ES-I3 (cell line): ENCODE measurements at regions not wholly inside any gene's neighbourhood (a gene's known extent, or its start where the extent isn't known, plus 50 kb on each side); places are given as distances from the start of the nearest gene placed in this dataset.
"Not testable (repeated sequence)": the region's sequence is repeated elsewhere in the genome, so short reads cannot be mapped to it uniquely, and the experiment has no call there.

ENCODE experiments used
- H3K36me3 ChIP-seq: 2 replicates; pipeline ENCODE4 v1.6.1; 2013; ENCODE audit warnings: mild to moderate bottlenecking, low read length, control low read depth, moderate library complexity; ENCODE audit not compliant: insufficient read depth
- H3K4me1 ChIP-seq: 2 replicates; pipeline ENCODE4 v1.6.1; 2013; ENCODE audit warnings: mild to moderate bottlenecking, control low read depth, low read length; ENCODE audit not compliant: insufficient read depth
- H3K9ac ChIP-seq: 2 replicates; pipeline ENCODE4 v1.6.1; 2013; ENCODE audit warnings: low read depth, mild to moderate bottlenecking, low read length, moderate library complexity
- H3K9me3 ChIP-seq: 2 replicates; pipeline ENCODE4 v1.6.1; 2013; ENCODE audit warnings: mild to moderate bottlenecking, low read length, moderate library complexity; ENCODE audit not compliant: control insufficient read depth, insufficient read depth

DNA sequence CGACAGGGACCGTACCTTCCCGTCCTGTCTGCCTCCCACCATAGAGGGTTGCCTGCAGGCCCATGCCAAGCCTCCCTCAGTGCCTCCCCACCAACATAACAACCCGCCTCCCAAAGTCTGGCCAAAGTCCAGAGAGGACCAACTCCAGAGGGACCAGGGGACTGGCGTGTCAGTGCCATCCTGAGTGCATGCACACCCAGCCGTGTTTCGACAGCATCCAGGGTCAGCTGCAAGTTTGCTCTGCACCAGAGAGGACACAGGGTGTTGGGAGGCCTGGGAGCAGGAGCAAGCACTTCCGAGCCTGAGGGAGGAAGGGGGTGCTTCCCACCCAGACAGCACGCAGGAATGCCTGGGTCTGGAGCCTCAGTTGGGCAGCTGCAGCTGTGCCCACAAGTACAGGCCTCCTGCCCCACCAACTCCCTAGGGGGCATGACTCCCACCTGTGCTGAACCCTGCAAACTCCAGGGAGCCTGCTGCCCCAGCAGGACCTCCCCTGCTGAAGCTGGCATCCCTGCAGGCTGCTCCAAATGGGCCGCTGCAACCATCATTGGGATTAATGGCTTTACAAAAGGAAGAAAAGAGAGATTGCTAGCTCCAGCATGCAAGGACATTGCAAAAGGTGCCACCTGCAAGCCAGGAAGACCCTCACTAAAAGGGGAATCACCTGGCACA is 618.1 kb upstream of the FSHR start:
- Histone ChIP-seq H3K9me3 (no peaks in the 10 kb centered on the region), H3K4me1 (no peaks in the 10 kb centered on the region), H3K9ac (no peak overlapping the region), H3K36me3 (no peaks in the 10 kb centered on the region)

GRCh38 chr2:49770919-49771318 is 616.6 kb upstream of the FSHR start:
- Histone ChIP-seq H3K4me1 (no peaks in the 10 kb centered on the region), H3K9ac (no peak overlapping the region), H3K9me3 (no peaks in the 10 kb centered on the region), H3K36me3 (no peaks in the 10 kb centered on the region)

GRCh38 chr2:49767316-49767715 is 613.0 kb upstream of the FSHR start:
- H3K9me3 ChIP-seq = no peaks in the 10 kb centered on the region

GRCh38 chr2:49755777-49756176 is 601.5 kb upstream of the FSHR start:
- Histone ChIP-seq H3K36me3 (no peaks in the 10 kb centered on the region), H3K4me1 (no peaks in the 10 kb centered on the region; the same call in 1 of the 2 replicates), H3K9me3 (no peaks in the 10 kb centered on the region), H3K9ac (no peak overlapping the region)

More at GRCh38 chr2:49767316-49767715, 613.0 kb upstream of the FSHR start:
- Histone ChIP-seq H3K36me3 (no peaks in the 10 kb centered on the region), H3K4me1 (no peaks in the 10 kb centered on the region), H3K9ac (no peak overlapping the region)

DNA sequence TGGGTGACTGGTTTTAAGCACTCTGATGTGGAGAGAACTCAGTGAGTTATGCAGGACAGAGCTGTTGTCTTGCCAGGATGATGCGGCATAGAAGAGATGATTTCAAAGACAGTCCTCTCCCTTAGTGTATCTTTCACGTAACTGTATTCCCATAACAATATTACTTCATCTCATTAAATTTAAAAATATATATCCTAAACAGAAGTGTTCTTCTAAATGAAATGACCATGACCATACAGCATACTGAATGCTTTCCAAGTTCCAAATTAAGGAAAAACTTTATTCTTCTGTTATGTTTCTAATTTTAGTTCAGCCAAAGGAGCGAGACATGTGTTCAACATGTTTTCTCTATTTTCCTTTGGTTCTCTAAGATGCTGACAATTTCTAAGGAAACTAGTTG is 600.1 kb upstream of the FSHR start:
- H3K9ac ChIP-seq = no peak overlapping the region
- no peaks in the 10 kb centered on the region for H3K9me3 ChIP-seq
- H3K4me1 ChIP-seq = no peaks in the 10 kb centered on the region; the same call in 1 of the 2 replicates
- no peaks in the 10 kb centered on the region for H3K36me3 ChIP-seq

DNA sequence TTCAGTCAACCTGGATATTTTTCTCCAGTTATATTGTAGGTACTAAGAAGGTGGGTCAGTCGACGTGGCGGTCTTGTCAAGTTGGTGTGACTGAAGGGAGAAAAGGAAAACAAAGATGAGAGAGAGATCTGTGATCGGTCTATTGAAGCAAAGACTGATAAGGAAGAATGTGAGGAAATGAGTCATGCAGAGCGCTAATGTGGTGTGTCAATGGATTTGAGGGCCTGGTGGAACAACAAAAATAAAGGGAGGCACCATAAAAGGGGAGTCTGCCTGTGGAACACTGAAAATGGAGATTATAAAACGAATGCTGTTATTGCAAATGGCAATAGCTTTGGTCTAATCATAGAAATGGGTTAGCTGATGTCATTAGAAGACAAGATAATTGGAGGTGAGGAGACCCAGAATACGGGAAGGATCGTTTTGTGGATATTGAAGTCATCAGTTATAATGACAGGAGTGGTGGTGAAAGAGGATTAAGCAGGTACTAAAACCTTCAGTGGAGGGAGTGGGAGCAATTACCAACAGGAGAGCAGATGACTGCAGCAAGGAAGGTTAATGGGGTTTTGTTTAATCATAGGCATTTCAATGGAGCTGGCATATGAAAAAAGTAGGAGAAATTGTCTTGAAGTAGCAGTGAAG is 599.1 kb upstream of the FSHR start:
- no peaks in the 10 kb centered on the region; the same call in 1 of the 2 replicates for H3K4me1 ChIP-seq
- H3K9me3 ChIP-seq = no peaks in the 10 kb centered on the region
- no peaks in the 10 kb centered on the region for H3K36me3 ChIP-seq
- no peak overlapping the region for H3K9ac ChIP-seq

DNA sequence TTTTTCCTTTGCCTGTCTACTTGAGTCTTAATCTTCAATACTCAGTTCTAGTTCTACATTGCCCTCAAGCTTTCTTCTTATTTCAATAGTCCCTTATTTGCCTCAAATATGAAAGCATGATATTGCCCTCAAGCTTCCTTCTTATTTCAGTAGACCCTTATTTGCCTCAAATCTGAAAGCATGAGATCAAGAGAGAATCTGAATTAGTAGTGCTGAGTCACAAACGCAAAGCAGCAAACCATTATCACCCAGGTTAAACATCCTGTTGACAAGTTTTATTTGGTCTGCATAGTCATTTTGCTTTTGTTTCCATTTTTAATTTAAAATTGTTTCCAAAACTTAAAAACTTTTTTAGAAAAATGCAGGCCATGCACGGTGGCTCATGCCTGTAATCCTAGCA is 583.3 kb upstream of the FSHR start:
- Histone ChIP-seq H3K9ac (no peak overlapping the region), H3K4me1 (no peaks in the 10 kb centered on the region), H3K9me3 (0 out of 2 replicates have a peak, but pooled peaks cover 4% of the 10 kb centered on the region), H3K36me3 (no peaks in the 10 kb centered on the region)

DNA sequence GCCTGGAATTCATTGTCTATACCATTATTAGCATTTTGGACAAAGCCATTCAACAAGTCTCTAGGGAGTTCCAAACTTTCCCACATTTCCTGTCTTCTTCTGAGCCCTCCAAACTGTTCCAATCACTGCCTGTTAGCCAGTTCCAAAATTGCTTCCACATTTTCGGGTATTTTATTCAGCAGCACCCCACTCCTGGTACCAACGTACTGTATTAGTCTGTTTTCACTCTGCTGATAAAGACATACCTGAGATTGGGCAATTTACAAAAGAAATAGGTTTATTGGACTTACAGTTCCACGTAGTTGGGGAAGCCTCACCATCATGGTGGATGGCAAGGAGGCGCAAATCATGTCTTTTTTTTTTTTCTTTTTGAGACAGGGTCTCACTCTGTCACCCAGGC is 578.6 kb upstream of the FSHR start:
- not testable (repeated sequence) for H3K9ac ChIP-seq, H3K4me1 ChIP-seq, H3K9me3 ChIP-seq, H3K36me3 ChIP-seq

DNA sequence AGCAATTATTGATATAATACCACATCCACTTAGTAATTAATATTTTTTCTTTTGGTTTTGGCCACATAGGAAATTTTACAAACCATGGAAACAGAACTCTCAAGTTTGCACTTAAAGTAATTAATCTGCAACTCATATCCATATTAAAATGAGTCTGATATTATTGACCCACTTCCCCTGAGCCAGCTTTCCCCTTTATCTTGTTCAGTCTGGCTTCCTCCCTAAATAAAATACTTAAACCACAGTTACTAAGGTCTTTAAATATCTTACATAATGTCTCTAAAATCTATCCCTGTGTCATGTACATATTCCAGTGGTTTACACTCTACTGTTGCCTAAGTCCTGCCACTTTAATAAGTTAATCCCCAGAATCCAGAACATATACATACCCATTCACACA is 564.9 kb upstream of the FSHR start:
- Histone ChIP-seq H3K36me3 (no peaks in the 10 kb centered on the region), H3K9ac (no peak overlapping the region), H3K4me1 (no peaks in the 10 kb centered on the region), H3K9me3 (no peaks in the 10 kb centered on the region)

DNA sequence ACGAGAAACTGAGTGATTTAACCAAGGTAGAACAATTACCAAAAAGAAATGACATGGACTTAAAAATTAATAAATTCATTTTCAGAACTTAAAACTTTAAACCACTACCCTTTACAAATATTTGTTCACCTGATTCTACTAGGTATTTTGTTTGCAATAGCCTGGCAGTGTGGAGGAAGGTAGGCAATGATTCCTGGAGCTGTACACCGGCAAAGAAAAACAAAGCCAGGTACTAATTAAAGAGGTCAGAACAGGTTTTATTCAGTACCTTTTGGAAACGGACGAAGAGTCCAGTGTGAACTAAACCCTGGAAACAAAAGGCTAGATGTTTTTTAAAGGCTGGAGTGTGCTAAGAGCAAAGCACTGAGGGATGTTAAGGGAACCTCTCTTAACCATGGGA is 561.3 kb upstream of the FSHR start:
- no peaks in the 10 kb centered on the region for H3K9me3 ChIP-seq
- no peaks in the 10 kb centered on the region for H3K36me3 ChIP-seq
- no peak overlapping the region for H3K9ac ChIP-seq
- H3K4me1 ChIP-seq = no peaks in the 10 kb centered on the region

GRCh38 chr2:49714454-49714853 is 560.1 kb upstream of the FSHR start:
- no peaks in the 10 kb centered on the region for H3K9me3 ChIP-seq
- no peaks in the 10 kb centered on the region for H3K4me1 ChIP-seq
- H3K9ac ChIP-seq = no peak overlapping the region
- no peaks in the 10 kb centered on the region for H3K36me3 ChIP-seq

DNA sequence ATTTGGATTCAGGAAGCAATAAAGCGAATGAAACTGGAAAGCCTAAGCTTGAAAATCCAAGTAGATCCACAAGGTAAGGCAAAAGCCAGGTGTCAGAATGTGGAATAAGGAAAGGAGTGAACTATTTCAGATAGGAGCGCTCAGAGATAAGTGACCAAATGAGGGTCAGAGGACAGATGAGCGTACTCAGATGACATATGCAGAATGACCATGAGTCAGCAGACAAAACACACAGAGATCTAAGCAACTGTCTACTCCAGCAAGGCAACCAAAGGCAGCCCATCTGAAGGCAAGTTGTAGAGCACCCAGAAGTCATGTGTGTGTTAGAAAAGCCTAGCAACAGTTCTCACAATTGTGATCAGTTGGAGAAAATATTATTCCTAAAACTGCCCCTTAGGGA is 548.4 kb upstream of the FSHR start:
- H3K36me3 ChIP-seq = no peaks in the 10 kb centered on the region
- no peaks in the 10 kb centered on the region for H3K4me1 ChIP-seq
- no peaks in the 10 kb centered on the region for H3K9me3 ChIP-seq
- no peak overlapping the region for H3K9ac ChIP-seq

GRCh38 chr2:49693961-49694360 is 539.6 kb upstream of the FSHR start:
- no peak overlapping the region for H3K9ac ChIP-seq
- H3K9me3 ChIP-seq = no peaks in the 10 kb centered on the region
- no peaks in the 10 kb centered on the region for H3K4me1 ChIP-seq
- H3K36me3 ChIP-seq = no peaks in the 10 kb centered on the region

DNA sequence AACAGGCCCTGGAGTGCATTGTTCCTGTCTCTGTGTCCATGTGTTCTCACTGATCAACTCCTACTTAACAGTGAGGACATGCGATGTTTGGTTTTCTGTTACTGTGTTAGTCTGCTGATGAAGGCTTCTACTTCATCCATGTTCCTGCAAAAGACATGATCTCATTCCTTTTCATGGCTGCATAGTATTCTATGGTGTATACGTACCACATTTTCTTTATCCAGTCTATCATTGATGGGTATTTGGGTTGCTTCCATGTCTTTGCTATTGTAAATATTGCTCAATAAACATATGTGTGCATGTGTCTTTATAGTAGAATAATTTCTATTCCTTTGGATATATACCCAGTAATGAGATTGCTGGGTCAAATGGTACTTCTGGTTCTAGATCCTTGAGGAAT is 537.7 kb upstream of the FSHR start:
- not testable (repeated sequence) for H3K9me3 ChIP-seq, H3K4me1 ChIP-seq, H3K9ac ChIP-seq, H3K36me3 ChIP-seq

DNA sequence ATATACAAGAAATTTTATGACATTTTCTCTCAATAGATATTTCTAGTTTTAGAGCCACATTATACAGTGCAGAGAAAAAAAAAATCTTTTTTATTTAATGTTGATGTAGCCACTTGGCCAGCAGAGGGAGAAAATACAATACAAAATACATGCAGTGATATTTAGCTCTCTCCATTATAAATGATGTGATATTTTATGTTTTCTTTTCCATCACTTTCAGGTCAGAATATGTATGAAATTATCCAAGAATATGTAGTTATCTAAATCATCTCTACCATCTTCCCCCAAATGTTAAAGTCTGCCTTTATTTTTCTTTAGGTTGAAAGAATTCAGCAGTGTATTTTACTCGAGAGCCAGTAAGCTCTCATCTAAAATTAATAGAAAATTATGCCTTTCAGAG is 533.6 kb upstream of the FSHR start:
- Histone ChIP-seq H3K36me3 (no peaks in the 10 kb centered on the region), H3K4me1 (no peaks in the 10 kb centered on the region), H3K9me3 (no peaks in the 10 kb centered on the region)

More for the DNA sequence above, 533.6 kb upstream of the FSHR start:
- H3K9ac ChIP-seq = no peak overlapping the region
